Aorta (tissue), 5 donors: ENCODE measurements at regions not wholly inside any gene's neighbourhood (a gene's known extent, or its start where the extent isn't known, plus 50 kb on each side); places are given as distances from the start of the nearest gene placed in this dataset.
"Not testable (repeated sequence)": the region's sequence is repeated elsewhere in the genome, so short reads cannot be mapped to it uniquely, and the experiment has no call there.

Experiments
- ATAC-seq: fragments of 200-7000 bp; cut with Tn5 transposase; one replicate; pipeline ENCODE4 v1.9.1; 2022; ENCODE audit warnings: moderate library complexity; ENCODE audit not compliant: low FRiP score
- DNase-seq, 2 donors: peaks; one replicate each; pipeline ENCODE4 v3.0.0-alpha.2; 2020
- H3K27ac ChIP-seq, 2 donors: one replicate each; pipeline ENCODE4 v1.5.1; 2013; ENCODE audit warnings: low read length in 2 of 2, mild to moderate bottlenecking in 2 of 2, moderate library complexity in 2 of 2, control low read depth in 1 of 2, inconsistent platforms in 1 of 2, low read depth in 1 of 2
- H3K27me3 ChIP-seq, 2 donors: one replicate each; pipeline ENCODE4 v1.6.1; 2013; ENCODE audit warnings: control low read depth in 1 of 2, low read length in 1 of 2, mild to moderate bottlenecking in 1 of 2, moderate library complexity in 1 of 2; ENCODE audit not compliant: insufficient read depth in 2 of 2, control insufficient read depth in 1 of 2
- H3K36me3 ChIP-seq, 2 donors: one replicate each; pipeline ENCODE4 v1.6.1; 2013; ENCODE audit warnings: control low read depth in 1 of 2, low read length in 1 of 2, mild to moderate bottlenecking in 1 of 2; ENCODE audit not compliant: insufficient read depth in 2 of 2, control insufficient read depth in 1 of 2
- H3K4me1 ChIP-seq, 2 donors: one replicate each; pipeline ENCODE4 v1.6.1; 2013; ENCODE audit warnings: low read length in 2 of 2, control low read depth in 1 of 2, mild to moderate bottlenecking in 1 of 2, moderate library complexity in 1 of 2; ENCODE audit not compliant: insufficient read depth in 2 of 2, control insufficient read depth in 1 of 2
- H3K4me3 ChIP-seq, 2 donors: one replicate each; pipeline ENCODE4 v1.5.1; 2013; ENCODE audit warnings: low read length in 2 of 2, control low read depth in 1 of 2, mild to moderate bottlenecking in 1 of 2
- H3K9me3 ChIP-seq: one replicate; pipeline ENCODE4 v1.6.1; 2013; ENCODE audit warnings: mild to moderate bottlenecking, low read length; ENCODE audit not compliant: control insufficient read depth
- WGBS, 2 donors: extraction: QIAGEN DNeasy Blood & Tissue Kit; methylation state at CpG; one replicate each; pipeline ENCODE4 v1.1.7; 2013; 5-methylcytosine and 5-hydroxymethylcytosine counted together
- intact Hi-C, 2 donors: fragments of 100-400 bp; cut with DNase I; formaldehyde crosslinking; loops; one replicate each; pipeline versions ENCODE4 v1.14.2 to v1.15.0; 2022
- donor health status: healthy with polysubstance abuse.
- donor health status: Bipolar disorder and iron deficiency.
- donor health status: DM: no; HTN: no; CAD: no.
- donor health status: DM: no; HTN: no; CAD: no.
- donor health status: DM: yes; HTN: yes; CAD: no.

DNA sequence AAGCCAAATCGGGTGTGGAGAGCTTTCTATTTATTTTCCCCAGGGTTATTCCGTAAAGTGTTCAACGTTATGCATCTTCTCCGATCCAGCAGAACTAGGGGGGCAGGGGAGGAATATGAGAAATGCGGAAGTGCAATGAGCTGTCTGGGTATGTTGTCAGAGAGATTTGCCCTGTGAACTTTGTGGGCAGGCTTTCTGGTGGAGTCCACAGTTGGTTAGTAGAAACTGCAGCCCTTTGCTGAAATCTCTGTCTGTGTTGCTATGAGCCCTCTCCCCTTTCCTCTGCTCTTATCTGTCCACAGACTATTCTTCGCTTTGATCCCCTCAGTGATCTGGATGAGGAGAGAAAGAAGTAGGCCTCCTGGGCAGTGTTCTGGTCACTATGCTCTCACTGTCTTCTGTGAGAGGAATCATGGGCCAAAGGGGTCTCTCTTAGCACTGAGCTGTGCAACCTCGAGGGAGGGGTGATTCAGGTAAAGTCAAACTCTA, 158.9 kb upstream of the FUT9 start:
- 81 to 83% methylated on average over 7 of the region's 7 CpGs for WGBS, 2 donors

GRCh38 chr6:95865857-95866256, 149.9 kb upstream of the FUT9 start:
- H3K4me3 ChIP-seq, result no peak overlapping the region
- intact Hi-C loops, result no loop called here
- no peak overlapping the region for H3K27ac ChIP-seq
- DNase-seq (no peak), ATAC-seq (no peak)
- no peaks in the 10 kb centered on the region for H3K9me3 ChIP-seq
- no peaks in the 10 kb centered on the region for H3K4me1 ChIP-seq
- no peaks in the 10 kb centered on the region for H3K27me3 ChIP-seq
- no peaks in the 10 kb centered on the region for H3K36me3 ChIP-seq

More for the DNA sequence above, 158.9 kb upstream of the FUT9 start:
- ATAC-seq (no peak), DNase-seq (no peak)
- Histone ChIP-seq H3K4me1 (no peaks in the 10 kb centered on the region), H3K36me3 (no peaks in the 10 kb centered on the region), H3K4me3 (no peak overlapping the region), H3K9me3 (no peaks in the 10 kb centered on the region), H3K27ac (no peak overlapping the region), H3K27me3 (no peaks in the 10 kb centered on the region)
- intact Hi-C loops, result no loop called here

GRCh38 chr6:95866732-95867131, 149.0 kb upstream of the FUT9 start:
- H3K4me3 ChIP-seq, result no peak overlapping the region
- no peaks in the 10 kb centered on the region for H3K36me3 ChIP-seq
- H3K27ac ChIP-seq, result no peak overlapping the region
- WGBS, 2 donors, result 37% methylated on average over 7 of the region's 7 CpGs
- no peaks in the 10 kb centered on the region for H3K4me1 ChIP-seq
- H3K27me3 ChIP-seq, result no peaks in the 10 kb centered on the region
- no peaks in the 10 kb centered on the region for H3K9me3 ChIP-seq
- ATAC-seq (no peak), DNase-seq (no peak)
- intact Hi-C loops, result no loop called here

GRCh38 chr6:95867205-95867604, 148.6 kb upstream of the FUT9 start:
- WGBS, 2 donors, result 84 to 89% methylated on average over 5 of the region's 5 CpGs

DNA sequence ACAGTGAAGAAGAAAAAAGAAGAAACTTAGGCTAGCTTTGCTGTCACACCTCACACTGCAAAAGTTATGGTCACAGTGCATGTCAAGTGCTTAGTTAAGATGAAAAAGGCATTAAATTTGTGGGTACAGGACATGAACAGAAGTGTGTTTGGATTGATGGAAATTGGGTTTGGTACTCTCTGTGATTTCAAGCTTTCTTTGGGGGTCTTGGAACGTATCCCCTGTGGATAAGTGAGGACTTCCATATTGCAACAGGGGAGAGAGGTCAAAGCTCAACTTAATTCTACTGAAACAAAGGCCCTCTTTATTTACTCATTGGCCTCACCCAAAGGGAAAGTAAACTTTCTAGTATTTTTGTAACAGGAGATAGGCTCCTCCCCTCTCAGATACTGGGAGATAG, 138.3 kb upstream of the FUT9 start:
- H3K27ac ChIP-seq, result no peak overlapping the region
- 23% methylated on average over 1 of the region's 1 CpG for WGBS, 2 donors
- no peaks in the 10 kb centered on the region for H3K4me1 ChIP-seq
- no peak for ATAC-seq
- H3K9me3 ChIP-seq, result no peaks in the 10 kb centered on the region
- DNase-seq, result no peak
- intact Hi-C loops, result no loop called here
- no peak overlapping the region for H3K4me3 ChIP-seq
- no peaks in the 10 kb centered on the region for H3K36me3 ChIP-seq
- peaks cover 0 to 1% of the 10 kb centered on the region in 2 donors for H3K27me3 ChIP-seq

More at GRCh38 chr6:95867205-95867604, 148.6 kb upstream of the FUT9 start:
- DNase-seq (no peak), ATAC-seq (no peak)
- intact Hi-C loops, result no loop called here
- H3K4me1 ChIP-seq, result no peaks in the 10 kb centered on the region
- no peaks in the 10 kb centered on the region for H3K9me3 ChIP-seq
- H3K27ac ChIP-seq, result no peak overlapping the region
- no peaks in the 10 kb centered on the region for H3K27me3 ChIP-seq
- H3K36me3 ChIP-seq, result no peaks in the 10 kb centered on the region
- H3K4me3 ChIP-seq, result no peak overlapping the region

- no peak for ATAC-seq
- WGBS, 2 donors, result 6 to 19% methylated on average over 1 of the region's 1 CpG
These were observed 135.9 kb upstream of the FUT9 start for GRCh38 chr6:95879856-95880255.

DNA sequence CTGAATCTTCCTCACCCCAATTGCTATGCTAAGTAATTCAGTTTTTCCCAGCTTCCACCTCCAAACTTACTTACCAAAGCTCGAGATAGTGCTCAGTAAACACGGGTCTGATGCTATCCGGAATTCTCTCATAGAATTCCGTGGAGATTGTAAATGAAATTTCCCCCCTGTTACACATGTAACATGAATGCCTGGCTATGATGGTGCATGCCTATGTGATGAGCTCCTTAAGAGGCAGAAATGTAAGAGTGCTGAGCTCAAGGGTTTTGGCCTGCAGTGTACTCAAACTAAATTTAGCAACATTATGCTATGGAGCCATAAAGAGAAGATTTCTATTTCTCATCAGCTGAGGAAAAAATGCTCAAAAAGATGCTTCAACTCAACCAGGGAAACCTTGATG, 133.4 kb upstream of the FUT9 start:
- no peak for ATAC-seq
- no peak overlapping the region for H3K27ac ChIP-seq
- intact Hi-C loops, result no loop called here
- whole genome bisulfite sequencing, 2 donors, result 50 to 55% methylated on average over 4 of the region's 4 CpGs
- H3K4me1 ChIP-seq, result no peaks in the 10 kb centered on the region
- no peaks in the 10 kb centered on the region for H3K36me3 ChIP-seq
- DNase-seq, result no peak
- H3K9me3 ChIP-seq, result no peaks in the 10 kb centered on the region
- H3K4me3 ChIP-seq, result no peak overlapping the region
- peaks cover 0 to 1% of the 10 kb centered on the region in 2 donors for H3K27me3 ChIP-seq

More at GRCh38 chr6:95879856-95880255, 135.9 kb upstream of the FUT9 start:
- intact Hi-C loops, result no loop called here
- Histone ChIP-seq H3K27ac (no peak overlapping the region), H3K36me3 (no peaks in the 10 kb centered on the region), H3K9me3 (no peaks in the 10 kb centered on the region), H3K27me3 (peaks cover 0 to 1% of the 10 kb centered on the region in 2 donors), H3K4me1 (no peaks in the 10 kb centered on the region), H3K4me3 (no peak overlapping the region)
- DNase-seq, result no peak

- ATAC-seq, H3K36me3 ChIP-seq, intact Hi-C loops, H3K4me3 ChIP-seq, DNase-seq, H3K27ac ChIP-seq, H3K4me1 ChIP-seq, H3K27me3 ChIP-seq, H3K9me3 ChIP-seq: not testable (repeated sequence)
- WGBS, 2 donors, result 86 to 89% methylated on average over 2 of the region's 2 CpGs
These were observed 127.1 kb upstream of the FUT9 start for GRCh38 chr6:95888711-95889110.

- WGBS, 2 donors, result 60 to 67% methylated on average over 3 of the region's 3 CpGs
- no peak for ATAC-seq
- Histone ChIP-seq H3K36me3 (no peaks in the 10 kb centered on the region), H3K4me1 (no peaks in the 10 kb centered on the region), H3K27me3 (peaks cover 0 to 1% of the 10 kb centered on the region in 2 donors), H3K4me3 (no peak overlapping the region), H3K9me3 (peaks cover 2% of the 10 kb centered on the region), H3K27ac (no peak overlapping the region)
- DNase-seq, result no peak
- intact Hi-C loops, result no loop called here
These were observed 110.6 kb upstream of the FUT9 start for GRCh38 chr6:95905132-95905531.
